Activated T-helper 2 cell treated with anti-CD3 and anti-CD28 coated beads, Interferon-gamma antibody, Interleukin-2, Interleukin-4, amounts not matched to agents 10 μg/mL and 5 μg/mL and 100 μg/mL, durations not matched to agents 14 hours and 24 hours and 36 hours (primary cell): ENCODE measurements at regions not wholly inside any gene's neighbourhood (a gene's known extent, or its start where the extent isn't known, plus 50 kb on each side); places are given as distances from the start of the nearest gene placed in this dataset.
"Not testable (repeated sequence)": the region's sequence is repeated elsewhere in the genome, so short reads cannot be mapped to it uniquely, and the experiment has no call there.

Experiments
- DNase-seq: peaks from one replicate; pipeline ENCODE4 v3.0.0; 2021; ENCODE audit warnings: low spot score
- H3K27ac Mint-ChIP-seq: one replicate; pipeline ENCODE4 v1.8.0; 2021; ENCODE audit warnings: mixed read lengths
- H3K27me3 Mint-ChIP-seq: one replicate; pipeline ENCODE4 v1.8.0; 2021; ENCODE audit warnings: low read depth, mixed read lengths
- H3K36me3 Mint-ChIP-seq: one replicate; pipeline ENCODE4 v1.8.0; 2021; ENCODE audit warnings: low read depth, mixed read lengths
- H3K4me1 Mint-ChIP-seq: one replicate; pipeline ENCODE4 v1.8.0; 2021; ENCODE audit warnings: low read depth, mixed read lengths
- H3K4me3 Mint-ChIP-seq: one replicate; pipeline ENCODE4 v1.8.0; 2021; ENCODE audit warnings: low read depth, mild to moderate bottlenecking, moderate library complexity, mixed read lengths
- H3K9me3 Mint-ChIP-seq: one replicate; pipeline ENCODE4 v1.8.0; 2021; ENCODE audit warnings: mixed read lengths
- intact Hi-C: fragments of 100-400 bp; cut with micrococcal nuclease; formaldehyde crosslinking; loops from one replicate; pipeline ENCODE4 v1.15.1; 2023

GRCh38 chr20:26208296-26209091 lies 511.8 kb upstream of the ZNF337 start:
- peak; percentile 9 for DNase-seq
- Mint-ChIP-seq H3K27me3 (peaks cover 19% of the 10 kb centered on the region), H3K4me1 (peaks cover 3% of the 10 kb centered on the region), H3K4me3 (no peak overlapping the region), H3K9me3 (no peaks in the 10 kb centered on the region), H3K36me3 (no peaks in the 10 kb centered on the region), H3K27ac (no peak overlapping the region)
- intact Hi-C loops, result no loop called here

- H3K36me3 Mint-ChIP-seq, intact Hi-C loops, DNase-seq, H3K27ac Mint-ChIP-seq, H3K9me3 Mint-ChIP-seq, H3K4me1 Mint-ChIP-seq: not testable (repeated sequence)
- Mint-ChIP-seq H3K4me3 (peak overlapping the region; percentile 45), H3K27me3 (peaks cover 19% of the 10 kb centered on the region)
Measured at GRCh38 chr20:26207967-26208295, 511.3 kb upstream of the ZNF337 start.

GRCh38 chr20:26207237-26207966 lies 510.7 kb upstream of the ZNF337 start:
- intact Hi-C loops, result no loop called here
- DNase-seq, result no peak
- Mint-ChIP-seq H3K4me3 (peak overlapping the region; percentile 45), H3K27me3 (peaks cover 19% of the 10 kb centered on the region), H3K27ac (no peak overlapping the region), H3K9me3 (peaks cover 4% of the 10 kb centered on the region), H3K4me1 (peaks cover 3% of the 10 kb centered on the region), H3K36me3 (no peaks in the 10 kb centered on the region)

- Mint-ChIP-seq H3K4me3 (no peak overlapping the region), H3K36me3 (no peaks in the 10 kb centered on the region), H3K9me3 (peaks cover 17% of the 10 kb centered on the region), H3K27me3 (peaks cover 18% of the 10 kb centered on the region), H3K4me1 (peaks cover 3% of the 10 kb centered on the region), H3K27ac (no peak overlapping the region)
- intact Hi-C loops, result no loop called here
- no peak for DNase-seq
Measured at GRCh38 chr20:26205350-26205749, 508.7 kb upstream of the ZNF337 start.

- intact Hi-C loops, H3K27ac Mint-ChIP-seq, H3K27me3 Mint-ChIP-seq, DNase-seq, H3K36me3 Mint-ChIP-seq, H3K4me1 Mint-ChIP-seq, H3K4me3 Mint-ChIP-seq: not testable (repeated sequence)
- H3K9me3 Mint-ChIP-seq, result peaks cover 20% of the 10 kb centered on the region
Measured at GRCh38 chr20:26201026-26201425, 504.4 kb upstream of the ZNF337 start.

- H3K4me3 Mint-ChIP-seq, result not testable (repeated sequence)
Measured at GRCh38 chr20:26187329-26187728, 490.7 kb upstream of the ZNF337 start.

GRCh38 chr20:26183720-26184119 lies 487.1 kb upstream of the ZNF337 start:
- H3K4me1 Mint-ChIP-seq, H3K27ac Mint-ChIP-seq, H3K9me3 Mint-ChIP-seq, H3K4me3 Mint-ChIP-seq, DNase-seq, intact Hi-C loops, H3K36me3 Mint-ChIP-seq, H3K27me3 Mint-ChIP-seq: not testable (repeated sequence)

More at GRCh38 chr20:26187329-26187728, 490.7 kb upstream of the ZNF337 start:
- H3K27ac Mint-ChIP-seq, H3K9me3 Mint-ChIP-seq, H3K27me3 Mint-ChIP-seq, DNase-seq, H3K36me3 Mint-ChIP-seq, intact Hi-C loops, H3K4me1 Mint-ChIP-seq: not testable (repeated sequence)

- H3K4me1 Mint-ChIP-seq, H3K9me3 Mint-ChIP-seq, H3K4me3 Mint-ChIP-seq, H3K27ac Mint-ChIP-seq, DNase-seq, intact Hi-C loops, H3K36me3 Mint-ChIP-seq, H3K27me3 Mint-ChIP-seq: not testable (repeated sequence)
Measured at GRCh38 chr20:26181364-26181763, 484.7 kb upstream of the ZNF337 start.

- H3K4me1 Mint-ChIP-seq, H3K27ac Mint-ChIP-seq, H3K27me3 Mint-ChIP-seq, H3K9me3 Mint-ChIP-seq, DNase-seq, intact Hi-C loops, H3K36me3 Mint-ChIP-seq, H3K4me3 Mint-ChIP-seq: not testable (repeated sequence)
Measured at GRCh38 chr20:26171875-26172274, 475.2 kb upstream of the ZNF337 start.

GRCh38 chr20:26169506-26169905 lies 472.9 kb upstream of the ZNF337 start:
- H3K36me3 Mint-ChIP-seq, result no peaks in the 10 kb centered on the region
- H3K4me1 Mint-ChIP-seq, result no peaks in the 10 kb centered on the region
- DNase-seq, result no peak
- no peaks in the 10 kb centered on the region for H3K9me3 Mint-ChIP-seq
- H3K27ac Mint-ChIP-seq, result no peak overlapping the region
- intact Hi-C loops, result no loop called here
- no peak overlapping the region for H3K4me3 Mint-ChIP-seq
- H3K27me3 Mint-ChIP-seq, result no peaks in the 10 kb centered on the region

- Mint-ChIP-seq H3K9me3 (no peaks in the 10 kb centered on the region), H3K27ac (no peak overlapping the region), H3K36me3 (no peaks in the 10 kb centered on the region), H3K4me3 (no peak overlapping the region), H3K27me3 (no peaks in the 10 kb centered on the region), H3K4me1 (no peaks in the 10 kb centered on the region)
- intact Hi-C loops, result no loop called here
- DNase-seq, result no peak
Measured at GRCh38 chr20:26167499-26167898, 470.8 kb upstream of the ZNF337 start.

GRCh38 chr20:26163890-26164289 lies 467.2 kb upstream of the ZNF337 start:
- H3K27me3 Mint-ChIP-seq, result no peaks in the 10 kb centered on the region
- no peaks in the 10 kb centered on the region for H3K36me3 Mint-ChIP-seq
- no peak for DNase-seq
- H3K4me3 Mint-ChIP-seq, result no peak overlapping the region
- H3K4me1 Mint-ChIP-seq, result no peaks in the 10 kb centered on the region
- intact Hi-C loops, result no loop called here
- H3K27ac Mint-ChIP-seq, result no peak overlapping the region
- H3K9me3 Mint-ChIP-seq, result no peaks in the 10 kb centered on the region

- H3K36me3 Mint-ChIP-seq, H3K9me3 Mint-ChIP-seq, H3K27me3 Mint-ChIP-seq, intact Hi-C loops, H3K4me3 Mint-ChIP-seq, H3K27ac Mint-ChIP-seq, H3K4me1 Mint-ChIP-seq, DNase-seq: not testable (repeated sequence)
Measured at GRCh38 chr20:26163151-26163550, 466.5 kb upstream of the ZNF337 start.
